ENCODE measurements at regions not wholly inside any gene's neighbourhood (a gene's known extent, or its start where the extent isn't known, plus 50 kb on each side); places are given as distances from the start of the nearest gene placed in this dataset.

GRCh38 chr2:147041121-147041494 is 803.7 kb upstream of the ACVR2A start:
- no TSS peak for BruUV-seq (replicated peaks)
- Histone ChIP-seq H3K4me2 (ENCODE audit: low read length) (no peak overlapping the region), H2AFZ (ENCODE audit: low read depth, low read length, poor library complexity, severe bottlenecking) (no peak overlapping the region), H3K27me3 (ENCODE audit: insufficient read depth, low read length) (no peaks in the 10 kb centered on the region), H3K4me1 (ENCODE audit: control insufficient read depth in 1 of 2, insufficient read depth in 2 of 2, low read length in 2 of 2) (no peaks in the 10 kb centered on the region), H3K9ac (ENCODE audit: low read length) (no peak overlapping the region), H3K36me3 (ENCODE audit: control insufficient read depth in 1 of 2, insufficient read depth in 2 of 2, low read length in 2 of 2) (no peaks in the 10 kb centered on the region), H3K79me2 (ENCODE audit: insufficient read depth, low read length) (no peaks in the 10 kb centered on the region), H3K4me3 (replicated peaks in 1 of 2; ENCODE audit: low read depth in 1 of 2, low read length in 2 of 2) (no peak overlapping the region), H4K20me1 (ENCODE audit: insufficient read depth) (no peaks in the 10 kb centered on the region), H3K27ac (ENCODE audit: low read depth, low read length) (no peak overlapping the region), H3K9me2 (ENCODE audit: insufficient read depth) (no peaks in the 10 kb centered on the region), H3K9me3 (ENCODE audit: control insufficient read depth in 1 of 2, insufficient read depth in 1 of 2, low read depth in 1 of 2, low read length in 2 of 2) (no peaks in the 10 kb centered on the region)
- no peak for DNase-seq (ENCODE audit: low read depth, low spot score)
- ChIA-PET POLR2A (no interaction called here), RAD21 (ENCODE audit: low non-redundant PET in 1 of 2, low total read pairs in 2 of 2, uncharacterized antibody in 2 of 2, unreplicated experiment in 2 of 2) (no interaction called here), CTCF (interaction anchor here (1.5 kb wide), 1 partner anchor 869 kb away, joined by 6 read pairs; no protein-coding TSS in a partner anchor)
- TF ChIP-seq SRF (IDR thresholded peaks at IDR 0.05; ENCODE audit: low read depth) (no peak), CEBPB (IDR thresholded peaks at IDR 0.05; ENCODE audit: low read depth) (no peak), ELF1 (IDR thresholded peaks at IDR 0.05; ENCODE audit: borderline replicate concordance, low read depth) (no peak), CTCF (IDR thresholded peaks at IDR 0.05 in 2 of 3, conservative IDR thresholded peaks at IDR 0.05 in 1 of 3; ENCODE audit: borderline replicate concordance in 1 of 3, insufficient read depth in 1 of 3, low read depth in 2 of 3, low read length in 2 of 3) (no peak), JUND (IDR thresholded peaks at IDR 0.05) (no peak), ZNF274 (IDR thresholded peaks at IDR 0.05; ENCODE audit: low read depth, low read length) (no peak), EGR1 (IDR thresholded peaks at IDR 0.05; ENCODE audit: low read depth) (no peak), SIN3A (IDR thresholded peaks at IDR 0.05; ENCODE audit: low read depth) (no peak), POLR2AphosphoS5 (IDR thresholded peaks at IDR 0.05; ENCODE audit: low read depth, low read length) (no peak), YY1 (IDR thresholded peaks at IDR 0.05; ENCODE audit: extremely low read depth, insufficient replicate concordance, low read depth, low read length) (no peak), EZH2phosphoT487 (IDR thresholded peaks at IDR 0.05; ENCODE audit: borderline replicate concordance) (no peak)
- TF ChIP-seq, protein P1, sequence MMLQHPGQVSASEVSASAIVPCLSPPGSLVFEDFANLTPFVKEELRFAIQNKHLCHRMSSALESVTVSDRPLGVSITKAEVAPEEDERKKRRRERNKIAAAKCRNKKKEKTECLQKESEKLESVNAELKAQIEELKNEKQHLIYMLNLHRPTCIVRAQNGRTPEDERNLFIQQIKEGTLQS (IDR thresholded peaks at IDR 0.05) = no peak
- intact Hi-C loops (cut with micrococcal nuclease) = no loop called here
- ATAC-seq = no peak
